HPDE6-E6E7 (cell line): ENCODE measurements at regions not wholly inside any gene's neighbourhood (a gene's known extent, or its start where the extent isn't known, plus 50 kb on each side); places are given as distances from the start of the nearest gene placed in this dataset.

Source experiments
- DNase-seq: peaks from one replicate; pipeline ENCODE4 v3.0.0; 2011; ENCODE audit warnings: missing footprints; ENCODE audit errors: extremely low spot score

- no peak for DNase-seq
Observed at GRCh38 chr12:31783556-31783955, 54.7 kb upstream of the AMN1 start.

GRCh38 chr12:31781894-31782540 is 53.2 kb upstream of the AMN1 start:
- no peak for DNase-seq

GRCh38 chr12:31780096-31780495 is 51.3 kb upstream of the AMN1 start:
- DNase-seq, result no peak

GRCh38 chr12:31778687-31779086 is 49.9 kb upstream of the AMN1 start:
- DNase-seq, result no peak
